BJ (cell line): ENCODE measurements at regions not wholly inside any gene's neighbourhood (a gene's known extent, or its start where the extent isn't known, plus 50 kb on each side); places are given as distances from the start of the nearest gene placed in this dataset.

Source experiments
- CTCF ChIA-PET: fragments of 350-600 bp; formaldehyde crosslinking; extraction: SDS; loops from one replicate; lab custom pipeline; 2021; ENCODE audit warnings: antibody characterized with exemption, inconsistent platforms; lab: Yijun Ruan, JAX
- POLR2A ChIA-PET: fragments of 300-600 bp; sonication (Branson Sonifier 250); formaldehyde crosslinking; extraction: SDS; loops from one replicate; lab custom pipeline; 2021; ENCODE audit warnings: antibody characterized with exemption; lab: Charles Lee
- DNase-seq: peaks from one replicate; pipeline ENCODE4 v3.0.0-alpha.2; 2011; ENCODE audit warnings: low read depth
- H3K27me3 ChIP-seq: 2 replicates; pipeline ENCODE4 v1.6.0; 2011; ENCODE audit warnings: low read length; ENCODE audit not compliant: control insufficient read depth, insufficient read depth
- H3K36me3 ChIP-seq: 2 replicates; pipeline ENCODE4 v1.5.1; 2011; ENCODE audit warnings: low read length; ENCODE audit not compliant: control insufficient read depth, insufficient read depth
- H3K4me3 ChIP-seq: 2 replicates; pipeline ENCODE4 v1.5.1; 2011; ENCODE audit warnings: low read depth, mild to moderate bottlenecking, control low read depth, low read length
- CTCF ChIP-seq: IDR thresholded peaks from 2 replicates; pipeline ENCODE4 v1.5.1; 2011; ENCODE audit warnings: low read depth, mild to moderate bottlenecking, control low read depth, inconsistent platforms, low read length, moderate library complexity; ENCODE audit not compliant: insufficient read depth

- TF ChIP-seq CTCF, result no peak
- no peak for DNase-seq
Observed at GRCh38 chr4:19539201-19539600, 712.5 kb upstream of the SLIT2 start.

GRCh38 chr4:19534159-19534558 is 717.5 kb upstream of the SLIT2 start:
- Histone ChIP-seq H3K36me3 (no peaks in the 10 kb centered on the region), H3K27me3 (no peaks in the 10 kb centered on the region), H3K4me3 (no peak overlapping the region)
- CTCF ChIA-PET, result no interaction called here
- TF ChIP-seq CTCF, result no peak
- POLR2A ChIA-PET, result no interaction called here
- no peak for DNase-seq

More at GRCh38 chr4:19539201-19539600, 712.5 kb upstream of the SLIT2 start:
- H3K4me3 ChIP-seq, result no peak overlapping the region
- ChIA-PET POLR2A (no interaction called here), CTCF (interaction anchor here (1.1 kb wide), 1 partner anchor 31 kb away, joined by 3 read pairs; no protein-coding TSS in a partner anchor)
- no peaks in the 10 kb centered on the region for H3K36me3 ChIP-seq
- no peaks in the 10 kb centered on the region for H3K27me3 ChIP-seq

GRCh38 chr4:19531906-19532848 is 719.5 kb upstream of the SLIT2 start:
- TF ChIP-seq CTCF, result no peak
- H3K4me3 ChIP-seq, result no peak overlapping the region
- CTCF ChIA-PET, result no interaction called here
- POLR2A ChIA-PET, result no interaction called here
- no peaks in the 10 kb centered on the region for H3K36me3 ChIP-seq
- no peaks in the 10 kb centered on the region for H3K27me3 ChIP-seq
- no peak for DNase-seq

GRCh38 chr4:19523964-19524363 is 727.7 kb upstream of the SLIT2 start:
- TF ChIP-seq CTCF, result no peak
- DNase-seq, result no peak
- Histone ChIP-seq H3K27me3 (no peaks in the 10 kb centered on the region), H3K36me3 (no peaks in the 10 kb centered on the region), H3K4me3 (no peak overlapping the region)
- ChIA-PET POLR2A (no interaction called here), CTCF (interaction anchor here (1.4 kb wide), 1 partner anchor 13 kb away, joined by 3 read pairs; no protein-coding TSS in a partner anchor)

- H3K27me3 ChIP-seq, result no peaks in the 10 kb centered on the region
- ChIA-PET CTCF (no interaction called here), POLR2A (no interaction called here)
- DNase-seq, result no peak
- no peaks in the 10 kb centered on the region for H3K36me3 ChIP-seq
- no peak for TF ChIP-seq CTCF
- no peak overlapping the region for H3K4me3 ChIP-seq
Observed at GRCh38 chr4:19522966-19523365, 728.7 kb upstream of the SLIT2 start.
